ENCODE measurements at regions not wholly inside any gene's neighbourhood (a gene's known extent, or its start where the extent isn't known, plus 50 kb on each side); places are given as distances from the start of the nearest gene placed in this dataset.

- TF ChIP-seq CTCF (CRISPR knock-in tag; IDR thresholded peaks at IDR 0.05): peak; percentile 43
- no peak for TF ChIP-seq ZNF124 (CRISPR knock-in tag; IDR thresholded peaks at IDR 0.05)
- TF ChIP-seq POLR2A (IDR thresholded peaks at IDR 0.05; ENCODE audit: insufficient read depth in 1 of 2, low read depth in 2 of 2, low read length in 2 of 2): peak in 1 of 2 experiments; percentile 71; a peak in 2 of 4 replicates
- TF ChIP-seq RFX5 (IDR thresholded peaks at IDR 0.05; ENCODE audit: low read depth, low read length): no peak
- no peak for TF ChIP-seq HCFC1 (IDR thresholded peaks at IDR 0.05; ENCODE audit: low read depth, low read length)
- peak; percentile 47; the same call in 1 of the 2 replicates for TF ChIP-seq ZBTB34 (CRISPR knock-in tag; IDR thresholded peaks at IDR 0.05)
- no peak for TF ChIP-seq RNF2 (conservative IDR thresholded peaks at IDR 0.05; ENCODE audit: low read depth)
- no peak for TF ChIP-seq HHEX (CRISPR knock-in tag; IDR thresholded peaks at IDR 0.05)
- peak; percentile 65; the same call in 1 of the 3 replicates for TF ChIP-seq MXI1 (IDR thresholded peaks at IDR 0.05; ENCODE audit: borderline replicate concordance, low read depth, low read length)
- no peak for TF ChIP-seq ZNF326 (CRISPR knock-in tag; IDR thresholded peaks at IDR 0.05; ENCODE audit: borderline replicate concordance)
- TF ChIP-seq MAFK (conservative IDR thresholded peaks at IDR 0.05 in 1 of 2, IDR thresholded peaks at IDR 0.05 in 1 of 2; ENCODE audit: low read length in 2 of 2): no peak
- 0 out of 2 replicates have a peak, but pooled peaks have one; percentile 20 for TF ChIP-seq STAT6 (CRISPR knock-in tag; IDR thresholded peaks at IDR 0.05; ENCODE audit: borderline replicate concordance)
Observed at GRCh38 chr6:43954311-43955131, 172.7 kb downstream of the MRPL14 start.
